Progenitor cell of endocrine pancreas (in vitro differentiated cells): ENCODE measurements at regions not wholly inside any gene's neighbourhood (a gene's known extent, or its start where the extent isn't known, plus 50 kb on each side); places are given as distances from the start of the nearest gene placed in this dataset.

ENCODE experiments used
- DNase-seq: peaks from one replicate; pipeline ENCODE4 v3.0.0; 2021; ENCODE audit warnings: low spot score; ENCODE audit not compliant: unreplicated experiment
- H3K27ac Mint-ChIP-seq: 2 replicates; pipeline ENCODE4 v1.8.0; 2021; ENCODE audit warnings: mild to moderate bottlenecking, moderate library complexity, mixed read lengths
- H3K27me3 Mint-ChIP-seq: 2 replicates; pipeline ENCODE4 v1.8.0; 2021; ENCODE audit warnings: mixed read lengths
- H3K36me3 Mint-ChIP-seq: 2 replicates; pipeline ENCODE4 v1.8.0; 2022; ENCODE audit warnings: mixed read lengths; ENCODE audit not compliant: insufficient read depth
- H3K4me1 Mint-ChIP-seq: 2 replicates; pipeline ENCODE4 v1.8.0; 2021; ENCODE audit warnings: low read depth, mixed read lengths
- H3K4me3 Mint-ChIP-seq: 2 replicates; pipeline ENCODE4 v1.8.0; 2021; ENCODE audit warnings: low read depth, mild to moderate bottlenecking, moderate library complexity, mixed read lengths
- H3K9me3 Mint-ChIP-seq: 2 replicates; pipeline ENCODE4 v1.8.0; 2021; ENCODE audit warnings: low read depth, mixed read lengths
- CTCF ChIP-seq: fragments of 200-600 bp; sonication (generic); IDR thresholded peaks from one replicate; pipeline ENCODE4 v1.5.0; 2021; ENCODE audit warnings: antibody characterized with exemption, mild to moderate bottlenecking; ENCODE audit not compliant: unreplicated experiment

GRCh38 chr6:19434065-19434464 lies 403.1 kb upstream of the ID4 start:
- Mint-ChIP-seq H3K27ac (no peak overlapping the region), H3K27me3 (no peaks in the 10 kb centered on the region), H3K4me3 (no peak overlapping the region), H3K9me3 (peaks cover 4% of the 10 kb centered on the region), H3K36me3 (no peaks in the 10 kb centered on the region), H3K4me1 (peaks cover 1% of the 10 kb centered on the region)
- no peak for TF ChIP-seq CTCF
- no peak for DNase-seq

GRCh38 chr6:19435755-19436154 lies 401.4 kb upstream of the ID4 start:
- Mint-ChIP-seq H3K36me3 (no peaks in the 10 kb centered on the region), H3K4me3 (no peak overlapping the region)

GRCh38 chr6:19438566-19439353 lies 398.4 kb upstream of the ID4 start:
- TF ChIP-seq CTCF, result no peak
- DNase-seq, result no peak
- no peaks in the 10 kb centered on the region for H3K27me3 Mint-ChIP-seq
- H3K36me3 Mint-ChIP-seq, result no peaks in the 10 kb centered on the region
- no peak overlapping the region for H3K4me3 Mint-ChIP-seq
- H3K9me3 Mint-ChIP-seq, result peaks cover 4% of the 10 kb centered on the region
- H3K4me1 Mint-ChIP-seq, result peaks cover 13% of the 10 kb centered on the region
- no peak overlapping the region for H3K27ac Mint-ChIP-seq

More at GRCh38 chr6:19435755-19436154, 401.4 kb upstream of the ID4 start:
- Mint-ChIP-seq H3K27ac (no peak overlapping the region), H3K9me3 (peaks cover 4% of the 10 kb centered on the region), H3K4me1 (peaks cover 10% of the 10 kb centered on the region), H3K27me3 (no peaks in the 10 kb centered on the region)
- DNase-seq, result no peak
- TF ChIP-seq CTCF, result no peak

- H3K4me1 Mint-ChIP-seq, result peaks cover 13% of the 10 kb centered on the region
- no peak overlapping the region for H3K27ac Mint-ChIP-seq
- no peaks in the 10 kb centered on the region for H3K36me3 Mint-ChIP-seq
- H3K27me3 Mint-ChIP-seq, result no peaks in the 10 kb centered on the region
- no peak overlapping the region for H3K4me3 Mint-ChIP-seq
- TF ChIP-seq CTCF, result no peak
- H3K9me3 Mint-ChIP-seq, result peaks cover 4% of the 10 kb centered on the region
- DNase-seq, result no peak
These were observed 396.6 kb upstream of the ID4 start for GRCh38 chr6:19440531-19440930.

- H3K27ac Mint-ChIP-seq, result no peak overlapping the region
- no peak for DNase-seq
- H3K27me3 Mint-ChIP-seq, result no peaks in the 10 kb centered on the region
- no peak overlapping the region for H3K4me3 Mint-ChIP-seq
- no peak for TF ChIP-seq CTCF
- H3K9me3 Mint-ChIP-seq, result peaks cover 10% of the 10 kb centered on the region
- H3K36me3 Mint-ChIP-seq, result peaks cover 3% of the 10 kb centered on the region
- peaks cover 13% of the 10 kb centered on the region for H3K4me1 Mint-ChIP-seq
These were observed 393.8 kb upstream of the ID4 start for GRCh38 chr6:19443411-19443810.
